Astrocyte of the spinal cord (primary cell): ENCODE measurements at regions not wholly inside any gene's neighbourhood (a gene's known extent, or its start where the extent isn't known, plus 50 kb on each side); places are given as distances from the start of the nearest gene placed in this dataset.
A peak's percentile ranks its signal among the peaks of the same experiment; 100 is the strongest.

Source experiments
- DNase-seq: peaks from one replicate; pipeline ENCODE4 v3.0.0; 2011; ENCODE audit warnings: low read depth, low spot score
- H3K4me3 ChIP-seq: 2 replicates; pipeline ENCODE4 v1.5.1; 2011; ENCODE audit warnings: low read depth, mild to moderate bottlenecking, low read length, moderate library complexity
- in situ Hi-C: cut with HindIII; loops from 2 replicates; pipeline ENCODE4 v1.10.0; 2017; ENCODE audit warnings: low sequenced_read_pairs
- TF ChIP-seq, protein P1 (sequence below): IDR thresholded peaks from 2 replicates; pipeline ENCODE4 v1.5.1; 2012; ENCODE audit warnings: low read depth, mild to moderate bottlenecking, low read length, inconsistent platforms

DNA sequence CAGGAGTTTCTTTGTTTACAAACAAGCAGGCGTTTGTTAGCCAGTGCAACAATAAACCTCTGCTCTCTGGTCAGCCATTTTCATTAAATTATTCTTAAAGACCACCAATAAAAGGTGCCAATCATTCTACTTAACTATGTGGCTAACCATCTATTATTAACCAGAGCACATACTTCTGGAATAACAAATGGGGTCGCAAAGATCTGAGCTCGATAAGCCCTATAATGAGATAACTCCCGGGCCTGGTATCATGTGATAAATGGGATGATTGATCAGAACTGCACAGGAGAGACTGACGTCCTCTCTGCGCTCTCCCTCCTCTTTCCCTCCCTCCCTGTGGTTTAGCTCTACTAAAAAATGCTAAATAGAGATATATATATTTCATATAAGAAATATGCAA is 488.2 kb downstream of the NTRK2 start:
- in situ Hi-C loops: no loop called here

DNA sequence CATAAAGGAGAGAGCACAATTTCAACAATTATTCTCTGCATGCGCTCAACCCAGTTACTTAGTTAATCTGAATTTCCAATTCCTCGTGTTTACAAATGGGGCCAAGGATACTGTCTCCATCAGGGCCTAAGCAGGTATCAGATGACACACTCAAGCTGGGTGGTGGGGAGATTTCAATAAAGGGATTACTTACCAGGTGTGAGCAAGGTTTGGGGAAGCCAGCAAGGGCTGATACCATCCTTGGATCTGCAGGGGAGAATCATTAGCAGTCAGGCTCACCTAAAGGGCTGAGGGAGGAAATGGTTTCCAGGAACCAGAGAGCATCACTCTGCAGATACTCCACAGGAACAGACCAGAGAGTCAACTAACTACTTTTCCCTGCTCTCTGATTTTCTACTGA is 487.1 kb downstream of the NTRK2 start:
- no peak overlapping the region for H3K4me3 ChIP-seq
- TF ChIP-seq, protein P1, sequence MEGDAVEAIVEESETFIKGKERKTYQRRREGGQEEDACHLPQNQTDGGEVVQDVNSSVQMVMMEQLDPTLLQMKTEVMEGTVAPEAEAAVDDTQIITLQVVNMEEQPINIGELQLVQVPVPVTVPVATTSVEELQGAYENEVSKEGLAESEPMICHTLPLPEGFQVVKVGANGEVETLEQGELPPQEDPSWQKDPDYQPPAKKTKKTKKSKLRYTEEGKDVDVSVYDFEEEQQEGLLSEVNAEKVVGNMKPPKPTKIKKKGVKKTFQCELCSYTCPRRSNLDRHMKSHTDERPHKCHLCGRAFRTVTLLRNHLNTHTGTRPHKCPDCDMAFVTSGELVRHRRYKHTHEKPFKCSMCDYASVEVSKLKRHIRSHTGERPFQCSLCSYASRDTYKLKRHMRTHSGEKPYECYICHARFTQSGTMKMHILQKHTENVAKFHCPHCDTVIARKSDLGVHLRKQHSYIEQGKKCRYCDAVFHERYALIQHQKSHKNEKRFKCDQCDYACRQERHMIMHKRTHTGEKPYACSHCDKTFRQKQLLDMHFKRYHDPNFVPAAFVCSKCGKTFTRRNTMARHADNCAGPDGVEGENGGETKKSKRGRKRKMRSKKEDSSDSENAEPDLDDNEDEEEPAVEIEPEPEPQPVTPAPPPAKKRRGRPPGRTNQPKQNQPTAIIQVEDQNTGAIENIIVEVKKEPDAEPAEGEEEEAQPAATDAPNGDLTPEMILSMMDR: no peak
- no peak for DNase-seq
- in situ Hi-C loops: no loop called here

More for the DNA sequence above, 488.2 kb downstream of the NTRK2 start:
- TF ChIP-seq, protein P1: no peak
- no peak overlapping the region for H3K4me3 ChIP-seq
- no peak for DNase-seq

DNA sequence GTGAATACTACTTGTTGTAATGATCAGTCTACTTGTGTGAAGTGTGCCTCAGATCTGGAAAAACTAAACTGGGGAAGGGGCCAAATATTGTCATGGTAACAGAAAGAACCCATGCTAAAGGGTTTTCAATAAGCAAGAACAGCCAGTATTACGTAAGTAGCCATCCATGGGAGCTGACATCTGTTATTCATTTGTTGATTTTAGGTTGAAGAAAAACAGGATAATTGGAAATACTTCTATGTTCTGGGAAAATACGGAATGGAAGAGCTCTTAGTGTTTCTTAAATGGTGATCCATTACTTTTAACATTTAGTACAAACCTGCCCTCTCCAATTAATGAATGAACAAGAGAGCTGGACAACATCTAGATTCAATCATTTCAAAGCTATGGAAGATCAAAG is 485.8 kb downstream of the NTRK2 start:
- in situ Hi-C loops: no loop called here
- TF ChIP-seq, protein P1: no peak
- H3K4me3 ChIP-seq: no peak overlapping the region
- DNase-seq: no peak

DNA sequence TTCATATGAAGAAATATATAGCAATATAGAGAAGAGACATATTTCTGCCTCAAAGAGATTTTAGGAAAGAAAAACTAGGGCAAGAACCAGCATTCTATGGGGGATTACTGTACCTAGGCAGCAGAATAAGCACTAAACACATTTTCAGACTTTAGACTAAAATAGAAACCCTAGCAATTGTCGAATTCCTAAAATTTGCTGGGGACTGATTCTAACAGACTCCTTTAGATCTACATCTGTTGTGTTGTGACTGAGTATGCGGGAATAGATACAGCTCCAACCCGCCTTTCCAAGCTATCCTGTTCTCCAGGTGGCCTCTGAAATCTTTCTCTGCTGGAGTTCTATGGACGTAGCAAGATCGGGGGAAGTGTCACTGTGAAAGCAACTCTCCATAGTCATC is 482.2 kb downstream of the NTRK2 start:
- H3K4me3 ChIP-seq: no peak overlapping the region
- DNase-seq: no peak
- in situ Hi-C loops: no loop called here
- TF ChIP-seq, protein P1: no peak

DNA sequence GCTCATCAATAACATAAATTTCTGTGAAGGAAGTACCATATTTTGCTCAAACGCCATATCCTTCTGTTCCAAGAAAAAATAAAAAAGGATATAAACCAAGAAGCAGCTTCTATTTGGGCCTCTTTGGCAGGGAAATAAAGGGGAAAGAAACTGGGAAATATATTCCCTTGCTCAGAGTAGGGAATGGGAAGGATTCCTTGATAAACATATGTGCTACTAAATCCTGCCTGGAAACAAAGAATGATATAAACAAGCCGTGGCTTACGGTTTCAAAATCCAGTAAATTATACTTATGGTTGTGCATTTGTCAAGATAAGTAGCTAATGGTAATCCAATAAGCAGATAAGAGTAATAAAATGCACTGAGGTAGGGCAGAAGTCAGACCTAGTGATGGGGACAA is 481.6 kb downstream of the NTRK2 start:
- in situ Hi-C loops: no loop called here
- DNase-seq: no peak
- TF ChIP-seq, protein P1: no peak
- no peak overlapping the region for H3K4me3 ChIP-seq

DNA sequence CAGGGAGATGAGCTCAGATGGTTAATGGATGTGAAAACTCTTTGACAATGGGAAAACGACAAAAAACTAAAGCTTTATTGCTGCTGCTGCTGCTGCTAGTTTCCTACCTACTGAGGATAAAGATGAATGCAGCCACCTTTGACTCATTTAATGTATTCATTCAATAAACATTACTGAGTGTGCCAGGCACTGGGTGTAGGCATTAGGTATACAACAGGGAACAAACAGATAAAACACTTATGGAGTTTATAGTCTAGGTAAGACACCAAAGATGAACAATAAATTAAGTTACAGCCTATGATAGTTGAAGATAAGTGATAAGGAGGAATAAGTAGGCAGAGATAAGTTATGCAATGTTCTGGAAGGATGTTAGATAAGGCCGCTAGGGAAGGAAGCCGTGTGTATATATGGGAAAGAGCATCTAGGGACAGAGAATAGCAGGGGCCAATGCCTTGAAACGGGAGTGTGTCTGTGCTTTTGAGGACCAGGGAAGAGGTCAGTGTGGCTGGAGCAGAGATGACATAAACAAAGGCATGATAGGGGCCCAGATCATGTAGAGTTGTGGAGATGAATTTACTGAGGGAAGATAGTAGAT is 477.6 kb downstream of the NTRK2 start:
- DNase-seq: no peak
- in situ Hi-C loops: no loop called here
- H3K4me3 ChIP-seq: no peak overlapping the region
- TF ChIP-seq, protein P1: no peak

DNA sequence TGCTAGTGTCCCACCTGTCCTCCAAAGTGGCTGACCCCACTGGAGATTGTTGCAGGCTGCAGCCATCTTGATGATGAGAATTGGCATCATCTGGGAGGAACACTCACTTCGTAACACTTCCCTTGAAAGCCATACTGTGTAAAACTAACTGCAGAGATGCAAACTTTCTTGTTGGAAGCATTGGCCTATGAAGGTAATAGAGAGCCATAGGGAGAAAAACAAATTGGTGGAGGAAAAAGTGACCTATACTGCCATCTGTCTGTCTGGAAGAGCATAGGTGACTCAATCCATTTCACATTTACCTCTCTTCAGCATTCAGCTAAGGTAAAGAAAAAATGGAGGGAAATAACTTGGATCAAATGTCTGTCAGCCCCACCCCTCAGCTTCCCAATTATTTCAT is 473.4 kb downstream of the NTRK2 start:
- in situ Hi-C loops: no loop called here
- H3K4me3 ChIP-seq: no peak overlapping the region
- no peak for DNase-seq
- TF ChIP-seq, protein P1: peak; percentile 45
